Activated CD4-positive, alpha-beta memory T cell treated with anti-CD3 and anti-CD28 coated beads, Interleukin-2, amount 10 ng/mL, durations not matched to agents 7 days and 5 days (primary cell): ENCODE measurements at regions not wholly inside any gene's neighbourhood (a gene's known extent, or its start where the extent isn't known, plus 50 kb on each side); places are given as distances from the start of the nearest gene placed in this dataset.

ENCODE experiments used
- CTCF ChIA-PET: fragments of 350-600 bp; sonication (Branson Sonifier 250); formaldehyde crosslinking; loops from one replicate; lab custom pipeline; 2021; ENCODE audit warnings: antibody characterized with exemption, inconsistent platforms; lab: Charles Lee
- POLR2A ChIA-PET: fragments of 350-600 bp; sonication (Branson Sonifier 250); formaldehyde crosslinking; loops from one replicate; lab custom pipeline; 2021; ENCODE audit warnings: antibody characterized with exemption; lab: Charles Lee
- DNase-seq: peaks from one replicate; pipeline ENCODE4 v3.0.0-alpha.2; 2020
- H3K27ac Mint-ChIP-seq: one replicate; pipeline ENCODE4 v1.8.0; 2021; ENCODE audit warnings: mild to moderate bottlenecking, mixed read lengths
- H3K27me3 Mint-ChIP-seq: one replicate; pipeline ENCODE4 v1.8.0; 2021; ENCODE audit warnings: mixed read lengths
- H3K36me3 Mint-ChIP-seq: one replicate; pipeline ENCODE4 v1.8.0; 2021; ENCODE audit warnings: low read depth, mixed read lengths
- H3K4me1 Mint-ChIP-seq: one replicate; pipeline ENCODE4 v1.8.0; 2021; ENCODE audit warnings: mixed read lengths
- H3K4me3 Mint-ChIP-seq: one replicate; pipeline ENCODE4 v1.8.0; 2021; ENCODE audit warnings: mild to moderate bottlenecking, mixed read lengths
- H3K9me3 Mint-ChIP-seq: one replicate; pipeline ENCODE4 v1.8.0; 2021; ENCODE audit warnings: mixed read lengths

- no peak for DNase-seq
- ChIA-PET POLR2A (no interaction called here), CTCF (no interaction called here)
- Mint-ChIP-seq H3K27ac (no peak overlapping the region), H3K36me3 (no peaks in the 10 kb centered on the region), H3K9me3 (no peaks in the 10 kb centered on the region), H3K4me1 (no peaks in the 10 kb centered on the region), H3K4me3 (no peak overlapping the region), H3K27me3 (peaks cover 6% of the 10 kb centered on the region)
Observed at GRCh38 chr5:174198541-174198940, 153.0 kb downstream of the NSG2 start.

GRCh38 chr5:174202996-174203395 is 157.5 kb downstream of the NSG2 start:
- DNase-seq: no peak
- CTCF ChIA-PET: no interaction called here
- no peaks in the 10 kb centered on the region for H3K9me3 Mint-ChIP-seq
- no peaks in the 10 kb centered on the region for H3K36me3 Mint-ChIP-seq
- H3K27ac Mint-ChIP-seq: no peak overlapping the region
- no peak overlapping the region for H3K4me3 Mint-ChIP-seq
- peaks cover 6% of the 10 kb centered on the region for H3K27me3 Mint-ChIP-seq
- POLR2A ChIA-PET: no interaction called here
- H3K4me1 Mint-ChIP-seq: no peaks in the 10 kb centered on the region

GRCh38 chr5:174204535-174205313 is 159.2 kb downstream of the NSG2 start:
- DNase-seq: no peak
- Mint-ChIP-seq H3K36me3 (no peaks in the 10 kb centered on the region), H3K4me3 (no peak overlapping the region), H3K27me3 (peaks cover 6% of the 10 kb centered on the region), H3K9me3 (no peaks in the 10 kb centered on the region), H3K4me1 (no peaks in the 10 kb centered on the region), H3K27ac (no peak overlapping the region)
- ChIA-PET CTCF (no interaction called here), POLR2A (no interaction called here)

GRCh38 chr5:174205939-174206338 is 160.4 kb downstream of the NSG2 start:
- Mint-ChIP-seq H3K9me3 (no peaks in the 10 kb centered on the region), H3K4me3 (no peak overlapping the region), H3K36me3 (no peaks in the 10 kb centered on the region), H3K27me3 (peaks cover 6% of the 10 kb centered on the region), H3K4me1 (no peaks in the 10 kb centered on the region), H3K27ac (no peak overlapping the region)
- DNase-seq: no peak
- POLR2A ChIA-PET: no interaction called here
- CTCF ChIA-PET: no interaction called here

- H3K27me3 Mint-ChIP-seq: no peaks in the 10 kb centered on the region
- no peaks in the 10 kb centered on the region for H3K36me3 Mint-ChIP-seq
- H3K4me3 Mint-ChIP-seq: no peak overlapping the region
- H3K9me3 Mint-ChIP-seq: no peaks in the 10 kb centered on the region
- no peak overlapping the region for H3K27ac Mint-ChIP-seq
- ChIA-PET POLR2A (no interaction called here), CTCF (no interaction called here)
- no peak for DNase-seq
- H3K4me1 Mint-ChIP-seq: no peaks in the 10 kb centered on the region
Observed at GRCh38 chr5:174210596-174211276, 165.2 kb downstream of the NSG2 start.

- ChIA-PET POLR2A (no interaction called here), CTCF (no interaction called here)
- Mint-ChIP-seq H3K27me3 (no peaks in the 10 kb centered on the region), H3K4me3 (no peak overlapping the region), H3K4me1 (no peaks in the 10 kb centered on the region), H3K9me3 (no peaks in the 10 kb centered on the region), H3K36me3 (no peaks in the 10 kb centered on the region), H3K27ac (no peak overlapping the region)
- no peak for DNase-seq
Observed at GRCh38 chr5:174211277-174211626, 165.7 kb downstream of the NSG2 start.

- no peaks in the 10 kb centered on the region for H3K9me3 Mint-ChIP-seq
- no peak for DNase-seq
- H3K27ac Mint-ChIP-seq: no peak overlapping the region
- H3K36me3 Mint-ChIP-seq: no peaks in the 10 kb centered on the region
- no peaks in the 10 kb centered on the region for H3K27me3 Mint-ChIP-seq
- H3K4me3 Mint-ChIP-seq: no peak overlapping the region
- ChIA-PET CTCF (no interaction called here), POLR2A (no interaction called here)
- H3K4me1 Mint-ChIP-seq: no peaks in the 10 kb centered on the region
Observed at GRCh38 chr5:174217527-174217926, 172.0 kb downstream of the NSG2 start.

GRCh38 chr5:174218162-174218561 is 172.7 kb downstream of the NSG2 start:
- no peak for DNase-seq
- H3K4me1 Mint-ChIP-seq: no peaks in the 10 kb centered on the region
- H3K27ac Mint-ChIP-seq: no peak overlapping the region
- H3K27me3 Mint-ChIP-seq: no peaks in the 10 kb centered on the region
- H3K36me3 Mint-ChIP-seq: no peaks in the 10 kb centered on the region
- ChIA-PET CTCF (no interaction called here), POLR2A (no interaction called here)
- no peaks in the 10 kb centered on the region for H3K9me3 Mint-ChIP-seq
- H3K4me3 Mint-ChIP-seq: no peak overlapping the region

GRCh38 chr5:174220417-174220816 is 174.9 kb downstream of the NSG2 start:
- Mint-ChIP-seq H3K4me1 (no peaks in the 10 kb centered on the region), H3K36me3 (no peaks in the 10 kb centered on the region), H3K27me3 (no peaks in the 10 kb centered on the region), H3K4me3 (no peak overlapping the region), H3K9me3 (no peaks in the 10 kb centered on the region), H3K27ac (no peak overlapping the region)
- no peak for DNase-seq
- ChIA-PET POLR2A (no interaction called here), CTCF (no interaction called here)

- Mint-ChIP-seq H3K27ac (no peak overlapping the region), H3K27me3 (no peaks in the 10 kb centered on the region), H3K36me3 (no peaks in the 10 kb centered on the region), H3K4me3 (no peak overlapping the region), H3K4me1 (no peaks in the 10 kb centered on the region), H3K9me3 (no peaks in the 10 kb centered on the region)
- no peak for DNase-seq
- CTCF ChIA-PET: no interaction called here
- POLR2A ChIA-PET: no interaction called here
Observed at GRCh38 chr5:174221436-174221835, 175.9 kb downstream of the NSG2 start.

GRCh38 chr5:174221946-174222345 is 176.4 kb downstream of the NSG2 start:
- no peak overlapping the region for H3K27ac Mint-ChIP-seq
- no peaks in the 10 kb centered on the region for H3K27me3 Mint-ChIP-seq
- no peaks in the 10 kb centered on the region for H3K9me3 Mint-ChIP-seq
- no peaks in the 10 kb centered on the region for H3K4me1 Mint-ChIP-seq
- ChIA-PET POLR2A (no interaction called here), CTCF (no interaction called here)
- H3K36me3 Mint-ChIP-seq: no peaks in the 10 kb centered on the region
- no peak for DNase-seq
- H3K4me3 Mint-ChIP-seq: no peak overlapping the region

- ChIA-PET POLR2A (no interaction called here), CTCF (no interaction called here)
- Mint-ChIP-seq H3K4me3 (no peak overlapping the region), H3K4me1 (no peaks in the 10 kb centered on the region), H3K27ac (no peak overlapping the region), H3K9me3 (no peaks in the 10 kb centered on the region), H3K36me3 (no peaks in the 10 kb centered on the region), H3K27me3 (no peaks in the 10 kb centered on the region)
- DNase-seq: no peak
Observed at GRCh38 chr5:174222891-174223290, 177.4 kb downstream of the NSG2 start.

GRCh38 chr5:174223355-174223754 is 177.8 kb downstream of the NSG2 start:
- ChIA-PET POLR2A (no interaction called here), CTCF (no interaction called here)
- Mint-ChIP-seq H3K9me3 (no peaks in the 10 kb centered on the region), H3K4me3 (no peak overlapping the region), H3K27me3 (no peaks in the 10 kb centered on the region), H3K27ac (no peak overlapping the region), H3K4me1 (no peaks in the 10 kb centered on the region), H3K36me3 (no peaks in the 10 kb centered on the region)
- DNase-seq: no peak

GRCh38 chr5:174229068-174229467 is 183.6 kb downstream of the NSG2 start:
- no peak overlapping the region for H3K4me3 Mint-ChIP-seq
- no peaks in the 10 kb centered on the region for H3K36me3 Mint-ChIP-seq
- ChIA-PET POLR2A (no interaction called here), CTCF (no interaction called here)
- H3K4me1 Mint-ChIP-seq: no peaks in the 10 kb centered on the region
- H3K27me3 Mint-ChIP-seq: no peaks in the 10 kb centered on the region
- DNase-seq: no peak
- H3K27ac Mint-ChIP-seq: no peak overlapping the region
- no peaks in the 10 kb centered on the region for H3K9me3 Mint-ChIP-seq
